NB4 (cell line): ENCODE measurements at regions not wholly inside any gene's neighbourhood (a gene's known extent, or its start where the extent isn't known, plus 50 kb on each side); places are given as distances from the start of the nearest gene placed in this dataset.

Source experiments
- POLR2A ChIP-seq: IDR thresholded peaks from 2 replicates; pipeline ENCODE4 v1.6.1; 2011; ENCODE audit warnings: mild to moderate bottlenecking; ENCODE audit not compliant: insufficient read length; ENCODE audit errors: extremely low read depth
- TF ChIP-seq, protein P1 (sequence below): IDR thresholded peaks from one replicate; pipeline ENCODE4 v1.5.1; 2012; ENCODE audit warnings: low read depth, low read length
- TF ChIP-seq, protein P2 (sequence below): IDR thresholded peaks from 2 replicates; pipeline ENCODE4 v1.6.1; 2011; ENCODE audit warnings: low read depth, low read length

DNA sequence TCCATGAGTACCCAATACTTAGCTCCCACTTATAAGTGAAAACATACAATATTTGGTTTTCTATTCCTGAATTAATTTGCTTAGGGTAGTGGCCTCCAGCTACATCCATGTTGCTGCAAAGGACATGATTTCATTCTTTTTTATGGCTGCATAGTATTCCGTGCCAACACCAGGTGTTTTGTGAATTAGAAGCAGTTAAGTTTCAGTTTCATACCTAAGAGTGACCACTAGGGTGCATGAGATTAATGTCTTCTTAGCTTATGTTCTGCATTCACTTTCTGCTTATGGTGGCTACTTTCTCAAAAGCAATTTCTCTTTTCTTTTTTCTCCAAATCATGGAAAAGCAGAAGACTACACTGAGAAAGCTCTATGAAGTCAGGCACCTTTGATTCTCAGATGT is 65.1 kb upstream of the VSTM2A start:
- TF ChIP-seq, protein P1, sequence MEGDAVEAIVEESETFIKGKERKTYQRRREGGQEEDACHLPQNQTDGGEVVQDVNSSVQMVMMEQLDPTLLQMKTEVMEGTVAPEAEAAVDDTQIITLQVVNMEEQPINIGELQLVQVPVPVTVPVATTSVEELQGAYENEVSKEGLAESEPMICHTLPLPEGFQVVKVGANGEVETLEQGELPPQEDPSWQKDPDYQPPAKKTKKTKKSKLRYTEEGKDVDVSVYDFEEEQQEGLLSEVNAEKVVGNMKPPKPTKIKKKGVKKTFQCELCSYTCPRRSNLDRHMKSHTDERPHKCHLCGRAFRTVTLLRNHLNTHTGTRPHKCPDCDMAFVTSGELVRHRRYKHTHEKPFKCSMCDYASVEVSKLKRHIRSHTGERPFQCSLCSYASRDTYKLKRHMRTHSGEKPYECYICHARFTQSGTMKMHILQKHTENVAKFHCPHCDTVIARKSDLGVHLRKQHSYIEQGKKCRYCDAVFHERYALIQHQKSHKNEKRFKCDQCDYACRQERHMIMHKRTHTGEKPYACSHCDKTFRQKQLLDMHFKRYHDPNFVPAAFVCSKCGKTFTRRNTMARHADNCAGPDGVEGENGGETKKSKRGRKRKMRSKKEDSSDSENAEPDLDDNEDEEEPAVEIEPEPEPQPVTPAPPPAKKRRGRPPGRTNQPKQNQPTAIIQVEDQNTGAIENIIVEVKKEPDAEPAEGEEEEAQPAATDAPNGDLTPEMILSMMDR, result no peak
- TF ChIP-seq POLR2A, result no peak
- TF ChIP-seq, protein P2, sequence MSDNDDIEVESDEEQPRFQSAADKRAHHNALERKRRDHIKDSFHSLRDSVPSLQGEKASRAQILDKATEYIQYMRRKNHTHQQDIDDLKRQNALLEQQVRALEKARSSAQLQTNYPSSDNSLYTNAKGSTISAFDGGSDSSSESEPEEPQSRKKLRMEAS, result no peak
